Thyroid gland (tissue), 4 donors: ENCODE measurements at regions not wholly inside any gene's neighbourhood (a gene's known extent, or its start where the extent isn't known, plus 50 kb on each side); places are given as distances from the start of the nearest gene placed in this dataset.

ENCODE experiments used
- CTCF ChIP-seq, 6 experiments: fragments of 200-600 bp in 3 of 6; fragments of 450-650 bp in 3 of 6; sonication (generic) in 3 of 6; IDR thresholded peaks; one replicate each; pipeline ENCODE4 v1.5.1; 2016 to 2019; ENCODE audit warnings: antibody characterized with exemption in 6 of 6, mild to moderate bottlenecking in 2 of 6, inconsistent platforms in 1 of 6, moderate library complexity in 1 of 6
- POLR2A ChIP-seq, 2 donors: fragments of 450-650 bp; IDR thresholded peaks; one replicate each; pipeline ENCODE4 v1.6.1; 2017; ENCODE audit warnings: antibody characterized with exemption in 2 of 2, mild to moderate bottlenecking in 2 of 2, moderate library complexity in 1 of 2

- TF ChIP-seq CTCF (IDR thresholded peaks at IDR 0.05), result no peak
- no peak for TF ChIP-seq POLR2A (IDR thresholded peaks at IDR 0.05)
Measured at GRCh38 chr1:5381491-5381890, 610.7 kb downstream of the NPHP4 start.
